Mucosa of gallbladder (tissue), 1 donor: ENCODE measurements at regions not wholly inside any gene's neighbourhood (a gene's known extent, or its start where the extent isn't known, plus 50 kb on each side); places are given as distances from the start of the nearest gene placed in this dataset.
"Not testable (repeated sequence)": the region's sequence is repeated elsewhere in the genome, so short reads cannot be mapped to it uniquely, and the experiment has no call there.

Experiments
- DNase-seq: peaks from one replicate; pipeline ENCODE4 v3.0.0-alpha.2; 2020; ENCODE audit warnings: low spot score
- donor health status: DM: no; HTN: no; CAD: no.

DNA sequence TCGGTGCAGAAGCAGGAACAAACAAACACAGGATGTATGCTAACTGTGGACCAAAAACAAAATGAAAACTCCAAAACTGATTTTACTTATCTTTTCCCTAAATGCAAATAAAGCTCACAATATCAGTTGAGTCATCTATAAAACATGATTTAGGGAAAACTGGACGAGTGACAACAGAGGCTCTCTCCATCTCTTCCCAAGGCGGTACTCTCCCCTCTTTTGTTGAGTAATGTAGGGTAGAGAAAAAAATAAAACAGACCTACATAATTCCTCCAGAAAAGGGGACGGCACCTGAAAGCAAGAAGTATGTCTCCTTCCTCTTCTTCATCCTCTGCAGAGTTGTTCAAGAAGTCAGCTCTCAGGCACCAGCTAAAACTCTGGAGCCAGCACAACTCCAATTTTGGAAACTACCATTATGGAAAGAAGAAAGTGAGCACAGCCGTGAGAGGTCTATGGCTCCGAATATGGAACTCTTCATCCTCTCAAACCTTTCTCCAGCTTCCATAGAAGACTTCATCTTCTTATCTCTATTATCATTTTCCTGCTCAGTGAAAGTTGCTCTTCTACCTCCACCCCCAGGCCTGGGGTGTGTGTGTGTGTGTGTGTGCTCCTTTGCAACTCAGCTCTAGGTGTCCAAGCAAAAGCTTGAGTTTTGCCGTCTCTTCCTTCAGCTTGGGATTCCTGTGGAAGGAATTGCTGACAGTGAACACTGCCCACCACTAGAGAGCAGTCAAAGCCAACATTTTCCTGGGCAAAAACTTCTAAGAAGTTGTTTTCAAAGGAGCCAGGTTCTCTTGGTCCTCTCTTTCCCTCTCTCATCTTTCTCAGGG lies 155.4 kb downstream of the DIO2 start:
- peak; percentile 19 for DNase-seq

GRCh38 chr14:80055226-80055625 lies 156.1 kb downstream of the DIO2 start:
- no peak for DNase-seq

DNA sequence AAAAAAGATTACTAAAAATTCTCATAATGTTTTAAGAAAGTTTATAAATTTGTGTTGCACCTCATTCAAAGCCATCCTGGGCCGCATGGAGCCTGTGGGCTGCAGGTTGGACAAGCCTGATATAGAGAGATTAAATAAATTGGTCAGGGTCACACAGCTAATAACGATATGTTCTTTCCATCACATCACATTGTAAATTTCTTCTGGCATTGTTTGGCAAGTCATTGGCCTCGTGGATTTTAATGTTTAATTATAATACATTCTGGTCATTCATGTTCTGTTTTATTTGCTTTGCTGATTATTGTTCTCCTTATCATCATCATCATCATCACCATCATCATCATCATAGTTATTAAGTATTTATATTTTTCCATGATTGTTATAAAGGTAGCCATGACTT lies 157.3 kb downstream of the DIO2 start:
- no peak for DNase-seq

DNA sequence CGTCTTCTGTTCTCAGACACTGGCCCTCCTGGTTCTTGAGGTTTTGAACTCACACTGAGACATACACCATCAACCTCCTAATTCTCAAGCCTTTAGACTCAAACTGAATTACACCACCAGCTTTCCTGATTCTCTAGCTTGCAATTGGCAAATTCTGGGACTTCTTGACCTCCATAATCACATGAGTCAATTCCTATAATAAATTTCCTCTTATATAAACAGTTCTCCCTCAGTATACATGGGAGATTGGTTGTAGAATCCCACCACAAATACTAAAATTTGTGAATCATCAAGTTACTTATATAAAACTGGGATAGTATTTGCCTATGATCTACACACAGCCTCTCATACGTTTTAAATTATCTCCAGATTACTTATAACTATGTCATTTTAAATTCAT lies 162.2 kb downstream of the DIO2 start:
- DNase-seq = no peak

GRCh38 chr14:80047761-80048160 lies 163.5 kb downstream of the DIO2 start:
- no peak for DNase-seq

DNA sequence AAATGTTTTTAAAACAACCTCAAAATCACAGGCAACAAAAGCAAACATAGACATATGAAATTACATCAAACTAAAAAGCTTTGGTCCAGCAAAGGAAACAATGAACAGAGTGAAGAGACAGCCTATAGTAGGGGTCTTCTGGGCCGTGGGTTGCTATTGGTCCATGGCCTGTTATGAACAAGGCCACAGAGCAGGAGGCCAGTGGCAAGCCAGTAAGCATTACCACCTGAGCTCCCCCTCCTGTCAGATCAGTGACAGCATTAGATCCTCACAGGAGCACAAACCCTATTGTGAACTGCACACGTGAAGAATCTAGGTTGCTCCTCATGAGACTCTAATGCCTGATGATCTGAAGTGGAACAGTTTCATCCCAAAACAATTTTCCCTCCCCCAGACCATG lies 174.0 kb downstream of the DIO2 start:
- no peak for DNase-seq

DNA sequence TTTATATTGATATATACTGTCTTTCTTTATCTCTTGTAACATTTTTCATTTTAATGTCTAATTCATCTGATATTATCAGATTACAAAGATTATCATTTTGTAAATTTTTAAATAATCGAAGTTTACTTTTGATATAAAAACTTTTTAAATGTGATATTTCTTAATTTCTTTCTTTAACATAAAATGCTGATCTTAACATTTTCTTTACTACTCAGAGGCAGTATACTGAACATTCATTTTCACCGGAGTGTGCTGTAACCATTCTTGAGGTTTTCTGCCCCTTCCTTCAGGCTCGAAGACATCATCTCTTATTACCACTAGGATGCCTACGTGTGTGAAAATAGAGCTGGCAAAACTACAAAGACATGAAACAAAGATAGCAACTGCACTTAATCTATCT lies 186.9 kb downstream of the DIO2 start:
- no peak for DNase-seq

GRCh38 chr14:80018476-80018875 lies 192.8 kb downstream of the DIO2 start:
- DNase-seq = not testable (repeated sequence)

GRCh38 chr14:80017795-80018194 lies 193.5 kb downstream of the DIO2 start:
- DNase-seq = no peak

DNA sequence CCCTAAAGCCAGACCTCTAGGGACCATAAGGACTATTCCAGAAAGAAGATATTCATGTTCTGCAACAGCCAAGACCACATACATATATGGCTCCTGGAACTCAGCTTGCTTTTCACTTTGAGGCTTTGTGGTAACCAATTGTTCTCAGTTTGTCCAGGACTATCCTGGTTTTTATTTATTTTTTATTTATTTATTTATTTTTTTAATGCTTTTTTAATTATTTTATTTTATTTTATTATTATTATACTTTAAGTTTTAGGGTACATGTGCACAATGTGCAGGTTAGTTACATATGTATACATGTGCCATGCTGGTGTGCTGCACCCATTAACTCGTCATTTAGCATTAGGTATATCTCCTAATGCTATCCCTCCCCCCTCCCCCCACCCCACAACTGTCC lies 201.1 kb downstream of the DIO2 start:
- not testable (repeated sequence) for DNase-seq

DNA sequence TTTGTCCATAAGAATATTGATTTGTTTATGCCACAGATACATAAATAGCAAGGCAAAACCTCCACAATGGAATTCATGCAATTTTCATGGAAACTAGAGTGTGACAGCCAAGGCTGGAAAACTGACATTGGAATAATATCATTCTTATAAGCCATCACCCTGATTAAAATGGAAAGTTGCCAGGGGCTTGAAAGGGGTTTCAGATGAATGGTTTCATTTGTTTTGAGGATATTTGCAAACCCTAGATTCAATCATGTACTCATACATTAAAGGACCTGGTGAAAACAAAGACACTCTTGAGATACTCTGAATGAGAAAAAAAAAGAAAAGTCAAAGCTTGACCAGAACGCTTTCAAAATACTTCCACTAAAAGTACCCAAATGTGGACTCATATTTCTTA lies 205.7 kb downstream of the DIO2 start:
- DNase-seq = no peak

DNA sequence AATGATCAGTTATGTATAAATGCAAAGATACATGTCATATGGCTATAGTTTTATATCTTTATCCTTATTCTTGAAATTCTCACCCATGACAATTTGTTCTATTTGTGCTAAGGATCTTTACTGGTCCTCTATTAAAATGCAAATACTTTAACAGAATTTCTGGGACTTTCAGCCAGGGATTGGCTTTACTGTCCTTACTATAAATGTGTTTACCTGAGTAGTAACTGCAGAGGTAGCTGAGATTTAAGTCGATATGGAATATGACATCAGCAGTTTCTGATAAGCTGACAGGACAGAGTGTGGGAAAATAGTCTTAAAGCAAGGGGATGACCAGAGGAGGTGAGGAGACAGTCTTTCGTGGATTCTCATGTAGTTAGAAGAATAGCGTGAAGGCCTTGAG lies 206.4 kb downstream of the DIO2 start:
- no peak for DNase-seq

DNA sequence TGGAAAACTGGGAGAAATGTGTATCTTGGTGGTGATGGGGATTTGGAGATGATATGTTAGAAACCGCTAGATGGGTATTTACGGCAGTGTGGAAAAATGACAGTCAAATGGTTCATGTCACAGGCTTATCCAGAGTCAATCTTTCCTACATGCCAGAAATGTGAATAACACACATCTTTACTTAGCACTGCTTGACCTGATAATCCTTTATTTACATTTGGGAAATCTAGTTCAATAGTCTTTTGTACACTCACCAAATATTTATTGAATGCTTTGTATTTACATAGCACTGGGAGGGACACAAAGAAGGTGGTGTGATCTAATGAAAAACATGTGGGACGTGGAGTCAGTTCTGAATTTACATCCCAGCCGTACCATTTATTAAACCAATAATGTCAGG lies 208.2 kb downstream of the DIO2 start:
- DNase-seq = no peak

GRCh38 chr14:79997509-79998208 lies 213.6 kb downstream of the DIO2 start:
- DNase-seq = no peak

GRCh38 chr14:79992407-79993198 lies 218.7 kb downstream of the DIO2 start:
- DNase-seq = no peak

GRCh38 chr14:79991866-79992265 lies 219.4 kb downstream of the DIO2 start:
- no peak for DNase-seq

GRCh38 chr14:79989990-79990389 lies 221.3 kb downstream of the DIO2 start:
- DNase-seq = no peak

GRCh38 chr14:79986251-79986650 lies 225.1 kb downstream of the DIO2 start:
- DNase-seq = no peak

GRCh38 chr14:79972230-79972629 lies 239.1 kb downstream of the DIO2 start:
- no peak for DNase-seq

GRCh38 chr14:79971330-79971729 lies 240.0 kb downstream of the DIO2 start:
- DNase-seq = no peak

DNA sequence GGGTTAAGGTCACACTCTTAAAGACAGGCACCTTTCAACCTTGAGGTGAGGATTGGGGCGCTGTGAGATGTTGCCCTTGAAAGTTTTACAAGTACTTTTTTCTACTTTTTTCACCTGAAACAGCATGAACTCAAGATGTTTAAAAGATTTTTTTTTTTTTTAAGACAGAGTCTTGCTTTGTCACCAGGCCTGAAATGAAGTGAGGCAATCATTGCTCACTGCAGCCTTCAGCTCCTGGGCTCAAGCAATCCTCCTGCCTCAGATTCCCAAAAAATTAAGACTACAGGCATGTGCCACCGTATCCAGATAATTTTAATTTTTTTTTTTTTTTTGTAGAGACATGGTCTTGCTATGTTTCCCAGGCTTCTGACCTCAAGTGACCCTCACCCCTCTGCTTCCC lies 243.9 kb downstream of the DIO2 start:
- no peak for DNase-seq

DNA sequence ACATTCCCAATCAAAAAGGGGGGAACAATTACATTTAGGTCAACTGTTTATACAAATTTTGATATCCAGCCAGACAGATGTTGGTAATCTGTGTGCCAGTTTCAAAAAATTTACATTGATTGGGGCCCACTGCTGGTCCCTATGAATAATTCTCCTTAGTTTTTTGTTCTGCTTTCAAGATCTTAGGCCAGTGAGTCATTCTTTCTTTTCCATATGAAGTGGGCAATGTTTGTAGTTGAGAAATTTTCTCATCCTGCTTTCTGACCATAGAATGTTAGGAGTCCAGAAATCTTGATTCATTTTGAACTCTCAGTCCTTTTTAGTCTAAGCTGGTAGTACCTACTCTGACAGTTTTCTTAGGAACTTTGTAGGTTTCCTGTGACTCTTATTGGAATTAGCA lies 244.3 kb downstream of the DIO2 start:
- no peak for DNase-seq

DNA sequence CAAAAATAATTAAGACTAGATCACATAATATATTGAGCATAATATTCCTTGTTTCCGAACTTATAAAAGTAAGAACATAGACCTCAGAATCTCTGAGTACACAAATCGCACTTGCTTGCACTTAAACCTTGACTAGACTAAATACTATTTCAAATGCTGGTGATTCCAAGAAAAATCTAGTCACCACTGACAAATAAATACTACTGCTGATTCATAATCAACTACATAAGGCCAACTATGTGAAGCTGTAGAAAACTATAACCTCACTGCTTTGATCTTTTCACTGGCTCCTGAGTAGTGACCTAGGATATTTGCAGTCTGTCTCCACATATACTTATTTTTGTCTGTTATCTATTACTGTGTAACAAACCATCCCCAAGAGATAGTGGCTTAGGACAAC lies 245.4 kb downstream of the DIO2 start:
- no peak for DNase-seq
